HG02678 (cell line): ENCODE measurements at regions not wholly inside any gene's neighbourhood (a gene's known extent, or its start where the extent isn't known, plus 50 kb on each side); places are given as distances from the start of the nearest gene placed in this dataset.
"Not testable (repeated sequence)": the region's sequence is repeated elsewhere in the genome, so short reads cannot be mapped to it uniquely, and the experiment has no call there.

Experiments used
- ATAC-seq: cut with Tn5 transposase; IDR thresholded peaks from one replicate; pipeline ENCODE4 v1.9.1; 2021; ENCODE audit warnings: mild to moderate bottlenecking, moderate library complexity; ENCODE audit not compliant: unreplicated experiment

DNA sequence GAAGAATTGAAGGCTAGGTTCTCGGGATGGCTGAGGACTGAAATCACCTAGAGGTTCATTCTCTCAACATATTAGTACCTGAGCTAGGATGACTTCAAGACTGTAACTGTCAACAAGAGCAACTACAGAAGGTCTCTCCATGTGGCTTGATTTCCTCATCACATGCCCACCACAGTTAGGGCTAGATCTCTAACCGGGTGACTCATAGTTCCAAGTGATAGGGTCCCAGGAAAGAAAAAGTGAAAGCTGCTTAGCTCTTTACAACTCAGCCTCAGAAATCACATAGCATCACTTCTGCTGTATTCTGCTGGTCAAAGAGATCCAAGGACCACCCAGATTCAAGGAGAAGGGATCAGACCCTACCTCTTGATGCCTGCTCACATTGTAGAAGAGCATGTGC is 165.4 kb upstream of the AGTR1 start:
- ATAC-seq = no peak

DNA sequence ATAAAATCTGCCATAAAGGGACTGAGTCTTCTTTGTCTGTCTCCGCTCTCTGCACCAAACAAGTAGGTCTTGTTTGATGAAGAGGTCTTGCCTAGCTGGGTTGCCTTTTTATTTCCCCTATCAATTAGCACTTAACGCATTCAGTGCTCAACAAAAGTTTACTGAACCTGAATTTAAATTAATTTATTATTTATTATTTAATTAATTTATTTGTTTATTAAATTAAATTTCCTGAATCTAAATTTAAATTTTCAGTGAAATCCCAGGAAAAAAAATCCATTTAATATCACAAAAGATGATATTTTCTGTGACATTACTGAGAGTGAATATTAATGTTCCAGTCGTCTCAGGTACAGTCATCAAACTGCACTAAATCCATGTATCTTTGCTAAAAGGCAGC is 164.9 kb upstream of the AGTR1 start:
- no peak for ATAC-seq

DNA sequence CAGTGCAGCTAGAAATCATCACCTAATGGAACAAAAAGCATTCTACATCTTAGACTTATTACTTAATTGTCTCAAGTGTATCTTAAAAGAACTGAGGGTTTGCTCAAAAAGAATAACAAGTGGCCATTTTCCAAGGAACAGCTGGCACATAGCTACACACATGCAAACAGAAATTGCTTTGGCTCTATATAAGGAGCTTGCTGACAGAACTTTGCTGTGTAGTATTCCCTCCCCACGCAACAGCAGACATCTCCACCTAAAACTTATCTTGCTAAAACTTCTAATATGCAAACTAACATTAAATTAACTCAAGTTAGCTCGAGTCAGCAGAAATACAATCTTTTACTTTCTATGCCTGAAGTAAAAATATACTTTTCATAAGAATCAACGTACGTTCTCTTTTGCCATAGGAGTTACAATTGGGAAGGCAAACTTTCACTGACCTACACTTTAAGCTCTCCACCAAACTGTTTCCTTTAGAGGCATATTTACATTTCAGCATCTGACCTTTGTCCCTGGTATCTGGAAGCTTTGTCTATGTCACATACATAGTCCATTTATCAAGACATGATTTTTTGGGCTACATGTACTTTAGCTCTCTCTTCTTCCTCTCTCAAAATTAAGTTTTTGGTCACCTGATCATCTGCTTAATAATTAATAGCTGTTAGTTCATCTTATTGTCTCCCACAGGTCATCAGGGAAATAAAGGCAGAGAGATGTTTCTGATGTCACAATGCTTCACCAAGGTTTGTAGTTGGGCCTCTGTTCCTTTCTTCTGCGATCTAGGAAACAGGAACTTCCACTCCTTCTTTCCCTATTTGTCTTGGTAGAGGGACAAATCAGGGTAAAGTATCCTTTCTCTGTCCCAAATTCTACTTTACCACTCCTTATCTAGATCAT is 163.4 kb upstream of the AGTR1 start:
- no peak for ATAC-seq

GRCh38 chr3:148535001-148535400 is 162.7 kb upstream of the AGTR1 start:
- no peak for ATAC-seq

- no peak for ATAC-seq
Observed at GRCh38 chr3:148540266-148540665, 157.4 kb upstream of the AGTR1 start.

DNA sequence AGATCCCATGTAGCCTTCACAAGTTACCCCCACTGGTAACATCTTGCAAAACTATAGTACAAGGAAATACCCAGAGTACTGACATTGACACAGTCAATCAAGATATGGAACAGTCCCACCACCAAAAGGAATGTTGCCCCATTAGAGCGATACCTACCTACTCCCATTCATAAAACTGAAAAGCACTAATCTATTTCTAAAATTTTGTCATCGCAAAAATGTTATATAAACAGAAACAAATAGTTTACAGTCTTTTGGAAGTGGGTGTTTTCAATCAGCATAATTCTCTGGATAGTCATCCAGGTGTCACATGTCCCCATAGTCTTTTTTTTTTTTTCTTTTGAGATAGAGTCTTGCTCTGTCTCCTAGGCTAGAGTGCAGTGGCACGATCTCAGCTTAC is 156.9 kb upstream of the AGTR1 start:
- ATAC-seq = no peak

GRCh38 chr3:148546959-148547358 is 150.7 kb upstream of the AGTR1 start:
- ATAC-seq = no peak

DNA sequence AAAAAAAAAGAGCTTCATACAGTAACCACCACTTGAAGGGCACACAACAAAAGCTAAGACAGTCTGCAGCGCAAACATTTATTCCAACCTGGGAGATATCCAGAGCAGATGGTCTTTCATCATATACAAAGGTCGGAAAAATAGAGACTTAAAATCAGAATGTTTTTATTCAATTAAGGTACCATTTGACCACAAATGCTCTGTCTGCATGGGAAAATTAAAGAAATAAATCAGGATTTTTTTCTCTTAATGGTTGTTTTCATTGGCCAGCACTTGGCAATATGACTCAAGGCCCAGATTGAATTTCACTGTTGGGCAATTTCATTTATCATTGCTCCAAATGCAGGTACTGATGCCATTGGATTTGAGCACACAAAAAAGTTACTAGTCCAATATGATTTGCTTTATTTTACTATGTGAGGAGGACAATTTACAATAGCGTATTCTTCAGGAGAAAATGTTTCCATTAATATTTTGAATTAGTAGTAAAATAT is 145.9 kb upstream of the AGTR1 start:
- ATAC-seq = no peak

DNA sequence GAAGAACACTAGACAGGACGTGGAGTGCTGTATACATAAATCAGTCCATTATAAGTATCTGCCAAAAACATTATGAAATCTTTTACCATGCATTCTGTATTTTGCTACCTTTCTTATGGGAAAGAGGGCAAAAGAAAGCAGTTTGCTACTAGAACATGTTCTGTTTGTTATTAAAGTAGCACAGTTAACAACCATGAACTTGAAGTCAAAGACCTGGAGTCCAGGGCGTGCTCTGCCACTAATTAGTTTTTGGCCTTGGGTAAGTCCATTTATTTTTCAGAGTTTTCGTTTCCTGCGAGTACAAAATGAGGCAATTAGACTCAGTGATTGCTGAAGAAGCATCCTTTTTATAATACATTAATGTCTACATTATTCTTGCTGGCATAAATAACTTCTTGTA is 143.3 kb upstream of the AGTR1 start:
- no peak for ATAC-seq

GRCh38 chr3:148556664-148557063 is 141.0 kb upstream of the AGTR1 start:
- no peak for ATAC-seq

DNA sequence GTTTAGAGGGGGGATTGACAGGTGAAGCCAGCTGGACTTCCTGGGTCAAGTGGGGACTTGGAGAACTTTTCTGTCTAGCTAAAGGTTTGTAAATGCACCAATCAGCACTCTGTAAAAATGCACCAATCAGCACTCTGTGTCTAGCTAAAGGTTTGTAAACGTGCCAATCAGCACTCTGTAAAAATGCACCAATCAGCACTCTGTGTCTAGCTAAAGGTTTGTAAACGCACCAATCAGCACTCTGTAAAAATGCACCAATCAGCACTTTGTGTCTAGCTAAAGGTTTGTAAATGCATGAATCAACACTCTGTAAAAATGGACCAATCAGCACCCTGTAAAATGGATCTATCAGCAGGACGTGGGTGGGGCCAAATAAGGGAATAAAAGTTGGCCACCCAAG is 120.1 kb upstream of the AGTR1 start:
- ATAC-seq = not testable (repeated sequence)

- no peak for ATAC-seq
Observed at GRCh38 chr3:148582126-148582525, 115.6 kb upstream of the AGTR1 start.

DNA sequence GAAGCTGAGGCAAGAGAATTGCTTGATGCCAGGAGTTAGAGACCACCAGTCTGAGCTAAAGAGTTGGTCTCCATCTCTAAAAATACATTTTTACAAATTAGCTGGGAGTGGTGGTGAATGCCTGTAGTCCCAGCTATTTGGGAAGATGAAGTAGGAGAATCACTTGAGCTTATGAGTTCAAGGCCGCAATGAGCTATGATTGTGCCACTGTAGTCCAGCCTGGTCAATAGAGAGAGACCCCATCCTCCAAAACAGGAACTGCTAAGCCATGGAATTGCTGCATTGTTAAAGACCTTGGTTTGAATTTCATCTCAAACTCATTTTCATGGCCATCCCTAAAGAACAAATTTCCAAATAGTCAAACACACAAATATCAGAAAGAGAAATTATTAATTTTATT is 113.9 kb upstream of the AGTR1 start:
- no peak for ATAC-seq

DNA sequence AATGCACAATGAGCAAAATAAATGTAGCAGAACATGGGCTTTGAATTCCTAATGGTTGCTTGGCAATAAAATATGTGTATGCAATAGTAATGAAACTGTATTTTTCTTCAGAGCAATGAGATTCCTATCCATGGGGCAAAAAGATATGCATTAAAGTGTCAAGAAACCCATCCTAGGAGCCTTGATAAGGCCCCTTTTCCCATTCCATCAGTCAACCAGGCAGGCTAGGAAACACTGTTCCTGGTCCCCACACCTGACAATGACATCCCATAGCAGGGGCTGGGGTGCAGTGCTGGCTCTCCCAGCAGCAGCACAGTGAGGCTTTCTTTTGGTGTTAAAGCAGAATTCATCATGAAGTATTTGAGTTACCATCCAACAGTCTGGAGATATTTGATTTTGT is 113.3 kb upstream of the AGTR1 start:
- ATAC-seq = no peak

DNA sequence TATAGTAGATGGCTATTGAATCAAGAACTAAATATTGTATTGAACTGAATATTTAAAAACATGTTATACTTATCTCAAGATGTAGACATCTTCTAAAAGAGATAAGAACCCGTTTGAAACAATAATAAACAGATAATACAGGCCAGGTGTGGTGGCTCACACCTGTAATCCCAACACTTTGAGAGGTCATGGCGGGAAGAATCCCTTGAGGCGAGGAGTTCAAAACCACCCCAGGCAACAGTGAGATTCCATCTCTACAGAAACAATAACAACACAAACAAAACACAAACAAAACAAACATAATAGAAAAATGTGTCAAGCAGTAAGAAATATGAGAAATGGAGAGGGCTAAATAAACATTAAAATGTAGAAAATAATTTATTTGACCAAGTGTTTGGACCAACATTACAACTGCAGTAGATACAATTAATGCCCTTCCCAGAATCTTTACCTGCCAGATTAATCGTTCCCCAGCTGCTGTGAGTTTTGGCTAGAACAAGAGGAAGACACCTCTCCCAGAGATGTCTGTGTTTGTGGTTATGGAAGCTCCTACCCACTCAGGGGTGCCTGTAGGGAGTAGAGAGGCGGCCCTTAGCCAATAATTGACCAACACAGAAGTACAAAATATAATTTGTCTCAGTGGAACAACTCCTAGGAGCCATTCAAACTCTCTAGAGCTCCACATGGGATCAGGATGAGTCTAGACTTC is 111.9 kb upstream of the AGTR1 start:
- no peak for ATAC-seq

GRCh38 chr3:148588291-148588690 is 109.4 kb upstream of the AGTR1 start:
- no peak for ATAC-seq

DNA sequence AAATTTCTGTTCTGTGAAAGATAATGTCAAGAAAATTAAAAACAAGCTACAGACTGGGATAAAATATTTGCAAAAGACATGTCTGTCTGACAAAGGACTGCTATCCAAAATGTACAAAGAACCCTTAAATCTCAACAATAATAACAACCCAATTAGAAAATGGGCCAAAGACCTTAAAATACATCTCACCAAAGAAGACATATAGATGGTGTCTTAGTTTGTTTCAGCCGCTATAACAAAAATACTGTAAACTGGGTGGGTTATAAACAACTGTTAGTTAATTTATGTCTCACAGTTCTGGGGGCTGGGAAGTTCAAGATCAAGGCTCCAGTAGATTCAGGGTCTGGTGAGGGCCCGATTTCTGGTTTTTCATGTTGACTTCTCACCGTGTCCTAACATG is 106.2 kb upstream of the AGTR1 start:
- ATAC-seq = no peak

GRCh38 chr3:148598619-148599018 is 99.1 kb upstream of the AGTR1 start:
- no peak for ATAC-seq

GRCh38 chr3:148599481-148599880 is 98.2 kb upstream of the AGTR1 start:
- no peak for ATAC-seq

DNA sequence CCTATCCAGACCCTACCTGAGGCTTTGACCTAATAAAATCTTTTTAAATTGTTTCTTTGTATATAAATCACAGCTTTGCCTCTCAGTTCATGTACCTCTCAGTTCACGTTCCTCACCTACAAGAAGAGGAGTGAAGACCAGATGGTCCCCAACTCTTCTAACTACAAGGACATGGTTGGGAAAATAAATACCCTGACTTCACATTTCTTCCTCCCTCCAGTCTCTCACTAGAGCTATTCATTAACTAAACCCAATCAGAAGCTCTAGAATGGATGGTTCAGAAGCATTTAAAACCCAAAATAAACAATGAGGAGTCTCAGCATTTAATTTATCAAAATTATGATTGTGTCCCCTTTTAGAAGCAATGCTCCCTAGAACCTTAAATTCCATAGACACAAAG is 97.3 kb upstream of the AGTR1 start:
- no peak for ATAC-seq

- no peak for ATAC-seq
Observed at GRCh38 chr3:148600902-148601765, 96.6 kb upstream of the AGTR1 start.
